A673 (cell line): ENCODE measurements at regions not wholly inside any gene's neighbourhood (a gene's known extent, or its start where the extent isn't known, plus 50 kb on each side); places are given as distances from the start of the nearest gene placed in this dataset.

Experiments used
- BruUV-seq: library from RNA; stranded (reverse); fragments of 400-500 nt; replicated peaks from 2 replicates; lab custom pipeline; 2021; lab: Mats Ljungman, UMichigan
- CTCF ChIA-PET: fragments of 300-600 bp; sonication (Branson Sonifier 250); formaldehyde crosslinking; loops from one replicate; lab custom pipeline; 2022; ENCODE audit warnings: antibody characterized with exemption; lab: Charles Lee
- POLR2A ChIA-PET: fragments of 300-600 bp; sonication (Branson Sonifier 250); formaldehyde crosslinking; loops from one replicate; lab custom pipeline; 2022; ENCODE audit warnings: antibody characterized with exemption; ENCODE audit not compliant: low non-redundant PET; lab: Charles Lee
- DNase-seq: peaks from one replicate; pipeline ENCODE4 v3.0.0-alpha.2; 2015; ENCODE audit warnings: low spot score
- H3K27ac ChIP-seq: fragments of 200-600 bp; sonication (generic); 2 replicates; pipeline ENCODE4 v1.5.1; 2016; ENCODE audit warnings: mixed run types, low read depth, mild to moderate bottlenecking, mixed read lengths, antibody characterized with exemption, low read length; ENCODE audit not compliant: poor library complexity, severe bottlenecking
- H3K27me3 ChIP-seq: fragments of 200-600 bp; sonication (generic); replicated peaks from 2 replicates; pipeline ENCODE4 v1.6.1; 2017; ENCODE audit warnings: mixed run types, low read depth, mild to moderate bottlenecking, mixed read lengths, antibody characterized with exemption, low read length; ENCODE audit not compliant: insufficient read depth, poor library complexity
- H3K36me3 ChIP-seq: fragments of 200-600 bp; sonication (generic); 2 replicates; pipeline ENCODE4 v1.6.1; 2016; ENCODE audit warnings: mixed run types, mild to moderate bottlenecking, mixed read lengths, antibody characterized with exemption, low read length; ENCODE audit not compliant: insufficient read depth, poor library complexity, severe bottlenecking
- H3K4me1 ChIP-seq: fragments of 200-600 bp; sonication (generic); 2 replicates; pipeline ENCODE4 v1.6.1; 2017; ENCODE audit warnings: mixed run types, mild to moderate bottlenecking, mixed read lengths, antibody characterized with exemption, low read length; ENCODE audit not compliant: insufficient read depth, poor library complexity, severe bottlenecking
- H3K4me3 ChIP-seq: fragments of 200-600 bp; sonication (generic); 2 replicates; pipeline ENCODE4 v1.5.1; 2016; ENCODE audit warnings: low read depth, mixed run types, mild to moderate bottlenecking, mixed read lengths, low read length; ENCODE audit not compliant: poor library complexity, severe bottlenecking
- H3K9me3 ChIP-seq: fragments of 200-600 bp; sonication (generic); 2 replicates; pipeline ENCODE4 v1.6.1; 2016; ENCODE audit warnings: mixed run types, low read depth, mild to moderate bottlenecking, mixed read lengths, antibody characterized with exemption, low read length; ENCODE audit not compliant: poor library complexity, severe bottlenecking
- CTCF ChIP-seq: fragments of 300-800, 200-600 bp; sonication (generic); conservative IDR thresholded peaks from 2 replicates; pipeline ENCODE4 v1.5.1; 2017; ENCODE audit warnings: low read depth, mild to moderate bottlenecking, antibody characterized with exemption, low read length, moderate library complexity, mixed read lengths
- EZH2 ChIP-seq: fragments of 200-600 bp; sonication (generic); IDR thresholded peaks from 2 replicates; pipeline ENCODE4 v1.6.1; 2017; ENCODE audit warnings: borderline replicate concordance, low read depth, mild to moderate bottlenecking, mixed read lengths, antibody characterized with exemption, low read length; ENCODE audit not compliant: poor library complexity, severe bottlenecking
- intact Hi-C: fragments of 100-400 bp; cut with micrococcal nuclease; formaldehyde crosslinking; loops from one replicate; pipeline ENCODE4 v1.10.0; 2022; ENCODE audit not compliant: unreplicated experiment

- TF ChIP-seq EZH2 (no peak), CTCF (no peak)
- Histone ChIP-seq H3K27ac (no peak overlapping the region), H3K9me3 (peaks cover 7% of the 10 kb centered on the region), H3K4me1 (no peaks in the 10 kb centered on the region), H3K4me3 (no peak overlapping the region), H3K36me3 (no peaks in the 10 kb centered on the region), H3K27me3 (no peaks in the 10 kb centered on the region)
- intact Hi-C loops: no loop called here
- CTCF ChIA-PET: no interaction called here
- no peak for DNase-seq
- POLR2A ChIA-PET: no interaction called here
- no TSS peak for BruUV-seq
These were observed 156.6 kb upstream of the SDK2 start for GRCh38 chr17:73800893-73801292.

- Histone ChIP-seq H3K27ac (no peak overlapping the region), H3K4me3 (no peak overlapping the region), H3K9me3 (peaks cover 7% of the 10 kb centered on the region), H3K36me3 (no peaks in the 10 kb centered on the region), H3K4me1 (no peaks in the 10 kb centered on the region), H3K27me3 (peaks cover 6% of the 10 kb centered on the region)
- intact Hi-C loops: no loop called here
- ChIA-PET POLR2A (no interaction called here), CTCF (no interaction called here)
- TF ChIP-seq EZH2: no peak
- TF ChIP-seq CTCF: no peak
- DNase-seq: no peak
- BruUV-seq: no TSS peak
These were observed 157.3 kb upstream of the SDK2 start for GRCh38 chr17:73801455-73802100.

GRCh38 chr17:73802314-73802713 lies 158.1 kb upstream of the SDK2 start:
- Histone ChIP-seq H3K27me3 (peaks cover 10% of the 10 kb centered on the region), H3K4me3 (no peak overlapping the region), H3K27ac (no peak overlapping the region), H3K36me3 (no peaks in the 10 kb centered on the region), H3K9me3 (peaks cover 7% of the 10 kb centered on the region), H3K4me1 (no peaks in the 10 kb centered on the region)
- ChIA-PET CTCF (no interaction called here), POLR2A (no interaction called here)
- no peak for DNase-seq
- intact Hi-C loops: no loop called here
- TF ChIP-seq EZH2: no peak
- no peak for TF ChIP-seq CTCF
- BruUV-seq: no TSS peak
